Vagina (tissue), 2 donors: ENCODE measurements at regions not wholly inside any gene's neighbourhood (a gene's known extent, or its start where the extent isn't known, plus 50 kb on each side); places are given as distances from the start of the nearest gene placed in this dataset.

Experiments used
- DNase-seq, 2 donors: peaks; one replicate each; pipeline ENCODE4 v3.0.0-alpha.2; 2017; ENCODE audit errors: extremely low spot score in 2 of 2
- H3K27ac ChIP-seq: fragments of 200-600 bp; sonication (generic); one replicate; pipeline ENCODE4 v1.5.1; 2019
- H3K27me3 ChIP-seq: fragments of 200-600 bp; sonication (generic); one replicate; pipeline ENCODE4 v1.5.1; 2019
- H3K36me3 ChIP-seq, 2 donors: fragments of 200-600 bp; sonication (generic); one replicate each; pipeline ENCODE4 v1.5.1; 2017 to 2019
- H3K4me1 ChIP-seq: fragments of 200-600 bp; sonication (generic); one replicate; pipeline ENCODE4 v1.5.1; 2019
- H3K4me3 ChIP-seq, 2 donors: fragments of 200-600 bp; sonication (generic); 1 replicate in 1 of 2; 2 replicates in 1 of 2; pipeline ENCODE4 v1.5.1; 2016 to 2019
- H3K9me3 ChIP-seq: fragments of 200-600 bp; sonication (generic); one replicate; pipeline ENCODE4 v1.5.1; 2019
- POLR2A ChIP-seq, 2 donors: fragments of 450-650 bp; IDR thresholded peaks; one replicate each; pipeline ENCODE4 v1.6.1; 2017; ENCODE audit warnings: antibody characterized with exemption in 2 of 2, mild to moderate bottlenecking in 2 of 2, moderate library complexity in 2 of 2
- POLR2AphosphoS5 ChIP-seq, 2 donors: sonication (generic); formaldehyde crosslinking; IDR thresholded peaks; one replicate each; pipeline ENCODE4 v1.9.0; 2017; ENCODE audit warnings: antibody characterized with exemption in 2 of 2, mild to moderate bottlenecking in 2 of 2, low read depth in 1 of 2; ENCODE audit not compliant: insufficient read depth in 1 of 2
- intact Hi-C: fragments of 100-400 bp; cut with DNase I; formaldehyde crosslinking; loops from one replicate; pipeline ENCODE4 v1.15.1; 2023
- TF ChIP-seq, protein P1 (sequence below), 3 experiments: fragments of 450-650 bp in 2 of 3; fragments of 200-600 bp in 1 of 3; sonication (generic) in 1 of 3; IDR thresholded peaks; one replicate each; pipeline ENCODE4 v1.5.1; 2017 to 2019; ENCODE audit warnings: antibody characterized with exemption in 3 of 3, mild to moderate bottlenecking in 2 of 3, moderate library complexity in 2 of 3

DNA sequence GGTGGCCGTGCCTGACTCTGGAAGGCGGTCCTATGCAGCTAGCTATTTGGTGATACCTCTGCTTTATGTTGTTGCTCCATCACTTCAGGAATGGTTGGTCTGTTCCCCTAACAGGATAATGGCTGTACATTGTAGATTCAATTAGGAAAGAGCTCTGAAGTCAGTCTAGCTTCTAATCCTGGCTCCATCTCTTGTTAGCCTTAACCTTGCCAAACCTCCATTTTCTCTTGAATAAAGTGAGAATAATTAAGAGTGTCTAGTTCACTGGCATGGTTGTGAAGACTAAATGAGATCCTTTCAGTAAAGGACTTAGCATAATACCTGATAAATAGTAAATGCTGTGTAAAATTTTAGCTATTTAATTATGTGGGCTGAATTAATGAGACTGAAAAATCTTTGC, 262.5 kb upstream of the ARHGAP20 start:
- no peak overlapping the region for H3K4me3 ChIP-seq
- intact Hi-C loops: no loop called here

DNA sequence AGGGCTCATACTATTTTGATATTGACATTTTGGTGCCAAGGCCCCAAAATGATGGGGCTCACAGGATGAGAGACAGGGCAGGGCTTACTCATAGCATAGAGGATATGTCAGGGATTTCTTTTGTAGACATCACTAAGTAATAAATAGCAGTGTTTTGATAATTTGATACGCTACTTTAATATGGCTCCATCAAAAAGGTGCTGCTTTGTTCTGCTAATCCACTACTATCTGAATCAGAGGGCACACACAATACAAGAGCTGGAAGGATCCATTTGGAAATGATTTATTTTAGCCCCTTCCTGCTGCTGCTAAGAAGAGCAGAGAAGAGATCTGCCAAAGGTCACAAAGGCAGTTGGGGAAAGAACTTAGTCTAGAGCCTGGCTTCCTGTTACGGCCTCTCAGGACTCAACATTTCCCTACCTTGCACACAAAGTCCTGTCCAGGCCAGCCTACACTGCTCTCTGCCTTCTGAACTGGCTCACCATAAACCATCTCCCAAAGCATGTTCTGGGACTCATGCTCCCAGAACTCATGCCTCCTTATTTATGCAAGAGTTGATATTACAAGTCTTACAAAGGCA, 261.3 kb upstream of the ARHGAP20 start:
- Histone ChIP-seq H3K27ac (no peak overlapping the region), H3K9me3 (no peaks in the 10 kb centered on the region), H3K27me3 (no peaks in the 10 kb centered on the region), H3K36me3 (no peaks in the 10 kb centered on the region), H3K4me3 (no peak overlapping the region), H3K4me1 (no peaks in the 10 kb centered on the region)
- TF ChIP-seq POLR2AphosphoS5 (IDR thresholded peaks at IDR 0.05; ENCODE audit: insufficient read depth in 1 of 2, low read depth in 1 of 2): no peak
- TF ChIP-seq POLR2A (IDR thresholded peaks at IDR 0.05): no peak
- TF ChIP-seq, protein P1, sequence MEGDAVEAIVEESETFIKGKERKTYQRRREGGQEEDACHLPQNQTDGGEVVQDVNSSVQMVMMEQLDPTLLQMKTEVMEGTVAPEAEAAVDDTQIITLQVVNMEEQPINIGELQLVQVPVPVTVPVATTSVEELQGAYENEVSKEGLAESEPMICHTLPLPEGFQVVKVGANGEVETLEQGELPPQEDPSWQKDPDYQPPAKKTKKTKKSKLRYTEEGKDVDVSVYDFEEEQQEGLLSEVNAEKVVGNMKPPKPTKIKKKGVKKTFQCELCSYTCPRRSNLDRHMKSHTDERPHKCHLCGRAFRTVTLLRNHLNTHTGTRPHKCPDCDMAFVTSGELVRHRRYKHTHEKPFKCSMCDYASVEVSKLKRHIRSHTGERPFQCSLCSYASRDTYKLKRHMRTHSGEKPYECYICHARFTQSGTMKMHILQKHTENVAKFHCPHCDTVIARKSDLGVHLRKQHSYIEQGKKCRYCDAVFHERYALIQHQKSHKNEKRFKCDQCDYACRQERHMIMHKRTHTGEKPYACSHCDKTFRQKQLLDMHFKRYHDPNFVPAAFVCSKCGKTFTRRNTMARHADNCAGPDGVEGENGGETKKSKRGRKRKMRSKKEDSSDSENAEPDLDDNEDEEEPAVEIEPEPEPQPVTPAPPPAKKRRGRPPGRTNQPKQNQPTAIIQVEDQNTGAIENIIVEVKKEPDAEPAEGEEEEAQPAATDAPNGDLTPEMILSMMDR (IDR thresholded peaks at IDR 0.05): no peak
- DNase-seq: no peak
- intact Hi-C loops: no loop called here

More for the DNA sequence above, 262.5 kb upstream of the ARHGAP20 start:
- H3K27ac ChIP-seq: no peak overlapping the region
- no peak for DNase-seq
- TF ChIP-seq, protein P1 (IDR thresholded peaks at IDR 0.05): no peak
- TF ChIP-seq POLR2A (IDR thresholded peaks at IDR 0.05) (no peak), POLR2AphosphoS5 (IDR thresholded peaks at IDR 0.05; ENCODE audit: insufficient read depth in 1 of 2, low read depth in 1 of 2) (no peak)
- no peaks in the 10 kb centered on the region for H3K27me3 ChIP-seq
- H3K9me3 ChIP-seq: no peaks in the 10 kb centered on the region
- no peaks in the 10 kb centered on the region for H3K36me3 ChIP-seq
- no peaks in the 10 kb centered on the region for H3K4me1 ChIP-seq

DNA sequence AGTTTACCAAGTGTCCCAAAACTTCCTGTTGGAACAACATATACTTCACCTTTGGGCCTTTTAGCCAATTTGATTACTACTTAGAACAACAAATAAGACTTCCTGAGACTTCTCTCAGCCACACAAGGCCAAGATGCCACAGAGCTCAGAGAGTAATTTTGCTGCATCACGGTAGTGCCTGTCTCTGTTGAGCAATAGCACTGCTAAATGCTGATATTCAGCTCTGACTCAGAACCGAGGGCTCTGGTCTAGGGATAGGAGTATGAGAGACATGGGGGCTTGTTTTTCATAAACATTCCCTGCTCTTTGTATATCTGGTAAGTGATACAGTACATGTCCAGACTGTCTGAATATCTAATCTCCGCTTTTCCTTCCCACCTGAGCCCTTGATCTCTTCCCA, 260.4 kb upstream of the ARHGAP20 start:
- TF ChIP-seq POLR2A (IDR thresholded peaks at IDR 0.05) (no peak), POLR2AphosphoS5 (IDR thresholded peaks at IDR 0.05; ENCODE audit: insufficient read depth in 1 of 2, low read depth in 1 of 2) (no peak)
- TF ChIP-seq, protein P1 (IDR thresholded peaks at IDR 0.05): no peak
- H3K27me3 ChIP-seq: no peaks in the 10 kb centered on the region
- H3K4me3 ChIP-seq: no peak overlapping the region
- no peaks in the 10 kb centered on the region for H3K36me3 ChIP-seq
- no peak for DNase-seq
- no peak overlapping the region for H3K27ac ChIP-seq
- H3K9me3 ChIP-seq: no peaks in the 10 kb centered on the region
- H3K4me1 ChIP-seq: no peaks in the 10 kb centered on the region
- intact Hi-C loops: no loop called here

DNA sequence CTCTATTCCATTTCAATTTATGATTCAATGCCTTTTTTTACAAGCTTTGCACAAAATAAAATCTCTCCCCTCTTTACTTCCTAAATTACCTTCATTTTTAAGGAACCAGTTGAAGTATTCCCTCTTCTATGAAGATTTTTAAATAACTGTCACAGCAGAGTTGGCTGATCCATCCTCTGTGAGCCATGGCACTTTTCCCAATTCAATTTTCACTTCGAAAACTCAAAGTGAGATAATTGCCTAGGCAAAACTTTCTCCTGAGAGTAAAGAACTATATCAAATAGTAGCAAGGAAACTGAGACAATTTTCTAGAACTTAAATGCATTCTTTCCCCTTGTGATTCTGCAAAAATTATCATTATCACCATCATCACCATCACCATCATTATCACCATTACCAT, 259.9 kb upstream of the ARHGAP20 start:
- Histone ChIP-seq H3K4me1 (no peaks in the 10 kb centered on the region), H3K4me3 (no peak overlapping the region), H3K9me3 (no peaks in the 10 kb centered on the region), H3K27ac (no peak overlapping the region), H3K36me3 (no peaks in the 10 kb centered on the region), H3K27me3 (no peaks in the 10 kb centered on the region)
- no peak for DNase-seq
- TF ChIP-seq, protein P1 (IDR thresholded peaks at IDR 0.05): no peak
- no peak for TF ChIP-seq POLR2A (IDR thresholded peaks at IDR 0.05)
- TF ChIP-seq POLR2AphosphoS5 (IDR thresholded peaks at IDR 0.05; ENCODE audit: insufficient read depth in 1 of 2, low read depth in 1 of 2): no peak
- intact Hi-C loops: no loop called here

DNA sequence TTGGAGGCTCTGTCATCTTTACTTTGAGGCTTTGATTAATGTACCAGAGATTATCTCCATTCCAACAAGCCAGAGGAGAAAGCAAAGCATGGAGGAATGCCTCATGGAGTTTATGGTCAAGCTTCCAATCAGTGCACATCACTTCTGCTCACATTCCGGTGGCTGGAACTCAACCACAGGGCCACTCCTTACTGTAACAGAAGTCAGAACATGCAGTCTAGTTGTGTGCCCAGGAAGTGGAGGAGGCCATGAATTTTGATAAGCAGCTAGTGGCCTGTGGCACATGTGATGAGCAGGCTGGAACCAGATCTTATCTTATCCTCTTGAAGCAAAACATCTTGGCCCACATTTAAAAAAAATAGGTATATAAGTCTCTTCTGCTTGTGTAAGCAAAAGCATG, 258.9 kb upstream of the ARHGAP20 start:
- intact Hi-C loops: no loop called here
- H3K4me3 ChIP-seq: no peak overlapping the region
- no peaks in the 10 kb centered on the region for H3K9me3 ChIP-seq
- H3K36me3 ChIP-seq: no peaks in the 10 kb centered on the region
- TF ChIP-seq, protein P1 (IDR thresholded peaks at IDR 0.05): no peak
- TF ChIP-seq POLR2AphosphoS5 (IDR thresholded peaks at IDR 0.05; ENCODE audit: insufficient read depth in 1 of 2, low read depth in 1 of 2): no peak
- TF ChIP-seq POLR2A (IDR thresholded peaks at IDR 0.05): no peak
- no peak for DNase-seq
- no peaks in the 10 kb centered on the region for H3K4me1 ChIP-seq
- no peaks in the 10 kb centered on the region for H3K27me3 ChIP-seq
- H3K27ac ChIP-seq: no peak overlapping the region
